GM12891 (cell line): ENCODE measurements at regions not wholly inside any gene's neighbourhood (a gene's known extent, or its start where the extent isn't known, plus 50 kb on each side); places are given as distances from the start of the nearest gene placed in this dataset.

Experiments used
- POLR2A ChIP-seq: IDR thresholded peaks from 2 replicates; pipeline ENCODE4 v1.6.1; 2011; ENCODE audit warnings: low read depth, low read length, control low read depth
- POLR2AphosphoS5 ChIP-seq: IDR thresholded peaks from 2 replicates; pipeline ENCODE4 v1.6.1; 2011; ENCODE audit warnings: low read depth, low read length, control low read depth

DNA sequence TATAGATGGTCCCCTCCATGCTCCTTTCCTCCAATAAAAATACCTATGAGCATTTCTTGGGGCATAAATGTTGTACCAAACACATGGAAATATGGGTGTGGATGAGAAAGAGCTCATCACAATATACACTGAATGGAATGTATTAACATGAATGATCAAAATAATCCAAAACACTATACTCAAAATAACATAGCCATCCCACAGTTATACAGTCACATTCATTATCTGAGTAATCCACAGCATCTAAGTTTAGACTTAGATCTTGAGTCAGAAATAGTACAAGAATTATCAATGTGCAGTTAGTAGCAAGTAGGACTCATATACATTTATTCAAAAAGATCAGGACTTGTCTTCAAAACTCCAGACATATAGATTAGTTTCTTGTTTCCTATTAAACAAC, 175.2 kb upstream of the NREP start:
- TF ChIP-seq POLR2AphosphoS5 = no peak
- TF ChIP-seq POLR2A = no peak
